Psoas muscle (tissue), 7 donors: ENCODE measurements at regions not wholly inside any gene's neighbourhood (a gene's known extent, or its start where the extent isn't known, plus 50 kb on each side); places are given as distances from the start of the nearest gene placed in this dataset.

Experiments
- ATAC-seq, 4 donors: fragments of 200-7000 bp; cut with Tn5 transposase; one replicate each; pipeline ENCODE4 v1.9.1; 2020; ENCODE audit warnings: moderate library complexity in 3 of 4, mild to moderate bottlenecking in 2 of 4
- DNase-seq, 2 donors: peaks; one replicate each; pipeline ENCODE4 v3.0.0-alpha.2; 2020
- H3K27ac ChIP-seq: fragments of 200-600 bp; one replicate; pipeline ENCODE4 v1.8.0; 2022
- H3K27me3 ChIP-seq, 3 donors: fragments of 200-600 bp in 1 of 3; one replicate each; pipeline versions ENCODE4 v1.6.1 to v1.8.0; 2013 to 2022; ENCODE audit warnings: low read length in 2 of 3, mild to moderate bottlenecking in 2 of 3, moderate library complexity in 1 of 3; ENCODE audit not compliant: insufficient read depth in 3 of 3
- H3K36me3 ChIP-seq, 2 donors: fragments of 200-600 bp in 1 of 2; one replicate each; pipeline versions ENCODE4 v1.6.1 to v1.8.0; 2013 to 2022; ENCODE audit warnings: low read depth in 1 of 2, mild to moderate bottlenecking in 1 of 2, moderate library complexity in 1 of 2; ENCODE audit not compliant: insufficient read depth in 1 of 2
- H3K4me1 ChIP-seq: fragments of 200-600 bp; one replicate; pipeline ENCODE4 v1.8.0; 2022
- H3K4me3 ChIP-seq: fragments of 200-600 bp; one replicate; pipeline ENCODE4 v1.8.0; 2022; ENCODE audit warnings: mild to moderate bottlenecking
- H3K9me3 ChIP-seq: fragments of 200-600 bp; one replicate; pipeline ENCODE4 v1.8.0; 2022
- CTCF ChIP-seq: fragments of 200-600 bp; IDR thresholded peaks from one replicate; pipeline ENCODE4 v1.8.0; 2022; ENCODE audit warnings: antibody characterized with exemption
- WGBS, 3 donors: extraction: QIAGEN DNeasy Blood & Tissue Kit; methylation state at CpG; one replicate each; pipeline versions ENCODE4 v1.1.6 to v1.1.7; 2013; 5-methylcytosine and 5-hydroxymethylcytosine counted together
- intact Hi-C, 2 donors: fragments of 100-400 bp; cut with DNase I; formaldehyde crosslinking; loops; one replicate each; pipeline versions ENCODE4 v1.11.0 to v1.14.2; 2022
- donor health status: healthy with polysubstance abuse.
- donor health status: DM: no; HTN: no; CAD: no; lungs with moderate emphysema.
- donor health status: Bipolar disorder and iron deficiency.
- donor health status: healthy.
- donor health status: DM: yes; HTN: yes; CAD: no.
- donor health status: DM: no; HTN: no; CAD: no.
- donor health status: DM: yes; HTN: yes; CAD: no.

GRCh38 chr2:226217191-226217590 is 582.4 kb downstream of the IRS1 start:
- Histone ChIP-seq H3K36me3 (no peaks in the 10 kb centered on the region), H3K27me3 (no peaks in the 10 kb centered on the region), H3K27ac (no peak overlapping the region), H3K9me3 (no peaks in the 10 kb centered on the region), H3K4me1 (no peaks in the 10 kb centered on the region), H3K4me3 (no peak overlapping the region)
- WGBS, 3 donors: 43 to 65% (median 54%) methylated on average over 1 of the region's 1 CpG
- intact Hi-C loops: loop anchor here (5.0 to 10.0 kb wide), 2 partner anchors 580 to 588 kb away; partner anchors contain the start of gene IRS1 (in 1 of the 2)
- DNase-seq: no peak
- TF ChIP-seq CTCF: no peak
- no peak for ATAC-seq

GRCh38 chr2:226216575-226216974 is 583.0 kb downstream of the IRS1 start:
- no peak for TF ChIP-seq CTCF
- Histone ChIP-seq H3K36me3 (no peaks in the 10 kb centered on the region), H3K27me3 (no peaks in the 10 kb centered on the region), H3K27ac (no peak overlapping the region), H3K4me3 (no peak overlapping the region), H3K9me3 (no peaks in the 10 kb centered on the region), H3K4me1 (no peaks in the 10 kb centered on the region)
- intact Hi-C loops: loop anchor here (5.0 to 10.0 kb wide), 2 partner anchors 581 to 588 kb away; partner anchors contain the start of gene IRS1 (in 1 of the 2)
- DNase-seq: peak in 1 of 2 donors; percentile 44
- 84 to 88% (median 86%) methylated on average over 6 of the region's 6 CpGs for WGBS, 3 donors
- peak in 3 of 4 donors; percentile 39 to 70 (median 68) for ATAC-seq

GRCh38 chr2:226215902-226216503 is 583.6 kb downstream of the IRS1 start:
- WGBS, 3 donors: 64 to 67% (median 67%) methylated on average over 11 of the region's 11 CpGs
- Histone ChIP-seq H3K27me3 (no peaks in the 10 kb centered on the region), H3K36me3 (no peaks in the 10 kb centered on the region), H3K4me1 (peaks cover 2% of the 10 kb centered on the region), H3K9me3 (no peaks in the 10 kb centered on the region), H3K4me3 (no peak overlapping the region), H3K27ac (no peak overlapping the region)
- DNase-seq: peak in 1 of 2 donors; percentile 16
- ATAC-seq: peak; percentile 62 to 88 (median 81)
- intact Hi-C loops: loop anchor here (5.0 to 10.0 kb wide), 2 partner anchors 581 to 589 kb away; partner anchors contain the start of gene IRS1 (in 1 of the 2)
- TF ChIP-seq CTCF: peak; percentile 46

- TF ChIP-seq CTCF: no peak
Observed at GRCh38 chr2:226213717-226214116, 585.9 kb downstream of the IRS1 start.

More at GRCh38 chr2:226213717-226214116, 585.9 kb downstream of the IRS1 start:
- 51 to 61% (median 59%) methylated on average over 4 of the region's 4 CpGs for WGBS, 3 donors
- Histone ChIP-seq H3K4me1 (peaks cover 3% of the 10 kb centered on the region), H3K4me3 (no peak overlapping the region), H3K27ac (no peak overlapping the region), H3K9me3 (no peaks in the 10 kb centered on the region), H3K27me3 (no peaks in the 10 kb centered on the region), H3K36me3 (no peaks in the 10 kb centered on the region)
- no peak for ATAC-seq
- intact Hi-C loops: loop anchor here in 1 of 2 donors (10.0 kb wide), 1 partner anchor 591 kb away; no protein-coding TSS in a partner anchor
- no peak for DNase-seq
